NCI-H187 treated with DMSO at 0.1 percent for 48 hours (cell line): ENCODE measurements at regions not wholly inside any gene's neighbourhood (a gene's known extent, or its start where the extent isn't known, plus 50 kb on each side); places are given as distances from the start of the nearest gene placed in this dataset.

Experiments
- DNase-seq: peaks from one replicate; lab custom pipeline; 2025; lab: John Stamatoyannopoulos, UW

GRCh38 chr10:112053895-112054294 is 129.7 kb downstream of the GPAM start:
- DNase-seq = no peak

GRCh38 chr10:112054516-112054915 is 129.0 kb downstream of the GPAM start:
- DNase-seq = no peak

- no peak for DNase-seq
These were observed 126.5 kb downstream of the GPAM start for GRCh38 chr10:112057072-112057471.

GRCh38 chr10:112059220-112059619 is 124.3 kb downstream of the GPAM start:
- no peak for DNase-seq

- no peak for DNase-seq
These were observed 111.9 kb downstream of the GPAM start for GRCh38 chr10:112071596-112072133.

GRCh38 chr10:112078003-112078402 is 105.6 kb downstream of the GPAM start:
- DNase-seq = no peak

- no peak for DNase-seq
These were observed 103.3 kb downstream of the GPAM start for GRCh38 chr10:112080231-112080630.

GRCh38 chr10:112082120-112082519 is 101.4 kb downstream of the GPAM start:
- no peak for DNase-seq

GRCh38 chr10:112083472-112083871 is 100.1 kb downstream of the GPAM start:
- no peak for DNase-seq

GRCh38 chr10:112087953-112088456 is 95.6 kb downstream of the GPAM start:
- DNase-seq = no peak

GRCh38 chr10:112091703-112092102 is 91.9 kb downstream of the GPAM start:
- DNase-seq = no peak

- DNase-seq = no peak
These were observed 91.0 kb downstream of the GPAM start for GRCh38 chr10:112092519-112092918.

GRCh38 chr10:112094984-112095383 is 88.6 kb downstream of the GPAM start:
- DNase-seq = no peak

GRCh38 chr10:112095731-112096130 is 87.8 kb downstream of the GPAM start:
- DNase-seq = no peak

GRCh38 chr10:112098682-112099081 is 84.9 kb downstream of the GPAM start:
- DNase-seq = no peak
